ENCODE measurements at regions not wholly inside any gene's neighbourhood (a gene's known extent, or its start where the extent isn't known, plus 50 kb on each side); places are given as distances from the start of the nearest gene placed in this dataset.

DNA sequence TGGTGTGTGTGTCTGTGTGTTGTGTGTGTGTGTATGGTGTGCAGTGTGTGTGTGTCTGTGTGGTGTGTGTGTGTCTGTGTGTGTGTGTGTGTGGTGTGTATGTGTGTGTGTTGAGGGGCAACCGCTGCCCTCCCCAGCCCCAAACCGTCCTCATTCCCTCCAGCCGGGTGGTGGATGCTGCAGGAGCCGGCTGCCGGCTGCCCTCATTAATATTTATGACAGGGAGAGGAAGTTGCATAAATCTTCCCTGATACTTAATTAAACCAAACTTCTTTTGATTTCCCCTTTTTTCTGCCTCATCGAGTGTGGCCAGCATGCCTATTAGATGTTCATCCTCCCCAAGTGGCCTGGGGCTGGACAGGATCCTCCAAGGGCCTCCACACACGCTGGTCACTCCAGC lies 121.4 kb upstream of the MVB12B start:
- Histone ChIP-seq H3K4me1 (ENCODE audit: control insufficient read depth in 1 of 2, insufficient read depth in 2 of 2, low read length in 2 of 2) (no peaks in the 10 kb centered on the region), H3K79me2 (ENCODE audit: insufficient read depth, low read length) (no peaks in the 10 kb centered on the region), H3K36me3 (ENCODE audit: control insufficient read depth in 1 of 2, insufficient read depth in 2 of 2, low read length in 2 of 2) (no peaks in the 10 kb centered on the region), H3K4me3 (replicated peaks in 1 of 2; ENCODE audit: low read depth in 1 of 2, low read length in 2 of 2) (no peak overlapping the region), H3K27me3 (ENCODE audit: insufficient read depth, low read length) (peaks cover 5% of the 10 kb centered on the region; the same call in 1 of the 2 replicates), H3K9me3 (ENCODE audit: control insufficient read depth in 1 of 2, insufficient read depth in 1 of 2, low read depth in 1 of 2, low read length in 2 of 2) (no peaks in the 10 kb centered on the region), H3K9ac (ENCODE audit: low read length) (no peak overlapping the region), H2AFZ (ENCODE audit: low read depth, low read length, poor library complexity, severe bottlenecking) (no peak overlapping the region), H3K4me2 (ENCODE audit: low read length) (no peak overlapping the region), H4K20me1 (ENCODE audit: insufficient read depth) (no peaks in the 10 kb centered on the region), H3K9me2 (ENCODE audit: insufficient read depth) (no peaks in the 10 kb centered on the region), H3K27ac (ENCODE audit: low read depth, low read length) (no peak overlapping the region)
- CTCF ChIA-PET, result interaction anchor here (0.5 kb wide), 1 partner anchor 43 kb away, joined by 3 read pairs; no protein-coding TSS in a partner anchor
- ATAC-seq (no peak), DNase-seq (ENCODE audit: low read depth, low spot score) (no peak)
- TF ChIP-seq POLR2AphosphoS5 (IDR thresholded peaks at IDR 0.05; ENCODE audit: low read depth, low read length) (no peak), EZH2 (IDR thresholded peaks at IDR 0.05) (no peak), ZFX (IDR thresholded peaks at IDR 0.05) (no peak), EZH2phosphoT487 (IDR thresholded peaks at IDR 0.05; ENCODE audit: borderline replicate concordance) (no peak), SP1 (IDR thresholded peaks at IDR 0.05; ENCODE audit: low read depth) (no peak), CEBPB (IDR thresholded peaks at IDR 0.05; ENCODE audit: low read depth) (no peak), JUND (IDR thresholded peaks at IDR 0.05) (no peak), ELF1 (IDR thresholded peaks at IDR 0.05; ENCODE audit: borderline replicate concordance, low read depth) (no peak), FOSL1 (IDR thresholded peaks at IDR 0.05; ENCODE audit: low read depth) (no peak), YY1 (IDR thresholded peaks at IDR 0.05; ENCODE audit: extremely low read depth, insufficient replicate concordance, low read depth, low read length) (no peak), RAD21 (IDR thresholded peaks at IDR 0.05; ENCODE audit: low read depth) (no peak), EGR1 (IDR thresholded peaks at IDR 0.05; ENCODE audit: low read depth) (no peak), ZNF274 (IDR thresholded peaks at IDR 0.05; ENCODE audit: low read depth, low read length) (no peak)
- TF ChIP-seq, protein P1, sequence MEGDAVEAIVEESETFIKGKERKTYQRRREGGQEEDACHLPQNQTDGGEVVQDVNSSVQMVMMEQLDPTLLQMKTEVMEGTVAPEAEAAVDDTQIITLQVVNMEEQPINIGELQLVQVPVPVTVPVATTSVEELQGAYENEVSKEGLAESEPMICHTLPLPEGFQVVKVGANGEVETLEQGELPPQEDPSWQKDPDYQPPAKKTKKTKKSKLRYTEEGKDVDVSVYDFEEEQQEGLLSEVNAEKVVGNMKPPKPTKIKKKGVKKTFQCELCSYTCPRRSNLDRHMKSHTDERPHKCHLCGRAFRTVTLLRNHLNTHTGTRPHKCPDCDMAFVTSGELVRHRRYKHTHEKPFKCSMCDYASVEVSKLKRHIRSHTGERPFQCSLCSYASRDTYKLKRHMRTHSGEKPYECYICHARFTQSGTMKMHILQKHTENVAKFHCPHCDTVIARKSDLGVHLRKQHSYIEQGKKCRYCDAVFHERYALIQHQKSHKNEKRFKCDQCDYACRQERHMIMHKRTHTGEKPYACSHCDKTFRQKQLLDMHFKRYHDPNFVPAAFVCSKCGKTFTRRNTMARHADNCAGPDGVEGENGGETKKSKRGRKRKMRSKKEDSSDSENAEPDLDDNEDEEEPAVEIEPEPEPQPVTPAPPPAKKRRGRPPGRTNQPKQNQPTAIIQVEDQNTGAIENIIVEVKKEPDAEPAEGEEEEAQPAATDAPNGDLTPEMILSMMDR (IDR thresholded peaks at IDR 0.05 in 2 of 3, conservative IDR thresholded peaks at IDR 0.05 in 1 of 3; ENCODE audit: borderline replicate concordance in 1 of 3, insufficient read depth in 1 of 3, low read depth in 2 of 3, low read length in 2 of 3), result no peak
- TF ChIP-seq, protein P2, sequence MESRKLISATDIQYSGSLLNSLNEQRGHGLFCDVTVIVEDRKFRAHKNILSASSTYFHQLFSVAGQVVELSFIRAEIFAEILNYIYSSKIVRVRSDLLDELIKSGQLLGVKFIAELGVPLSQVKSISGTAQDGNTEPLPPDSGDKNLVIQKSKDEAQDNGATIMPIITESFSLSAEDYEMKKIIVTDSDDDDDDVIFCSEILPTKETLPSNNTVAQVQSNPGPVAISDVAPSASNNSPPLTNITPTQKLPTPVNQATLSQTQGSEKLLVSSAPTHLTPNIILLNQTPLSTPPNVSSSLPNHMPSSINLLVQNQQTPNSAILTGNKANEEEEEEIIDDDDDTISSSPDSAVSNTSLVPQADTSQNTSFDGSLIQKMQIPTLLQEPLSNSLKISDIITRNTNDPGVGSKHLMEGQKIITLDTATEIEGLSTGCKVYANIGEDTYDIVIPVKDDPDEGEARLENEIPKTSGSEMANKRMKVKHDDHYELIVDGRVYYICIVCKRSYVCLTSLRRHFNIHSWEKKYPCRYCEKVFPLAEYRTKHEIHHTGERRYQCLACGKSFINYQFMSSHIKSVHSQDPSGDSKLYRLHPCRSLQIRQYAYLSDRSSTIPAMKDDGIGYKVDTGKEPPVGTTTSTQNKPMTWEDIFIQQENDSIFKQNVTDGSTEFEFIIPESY (IDR thresholded peaks at IDR 0.05; ENCODE audit: extremely low read depth, insufficient replicate concordance, low read length), result no peak
- TF ChIP-seq, protein P3, sequence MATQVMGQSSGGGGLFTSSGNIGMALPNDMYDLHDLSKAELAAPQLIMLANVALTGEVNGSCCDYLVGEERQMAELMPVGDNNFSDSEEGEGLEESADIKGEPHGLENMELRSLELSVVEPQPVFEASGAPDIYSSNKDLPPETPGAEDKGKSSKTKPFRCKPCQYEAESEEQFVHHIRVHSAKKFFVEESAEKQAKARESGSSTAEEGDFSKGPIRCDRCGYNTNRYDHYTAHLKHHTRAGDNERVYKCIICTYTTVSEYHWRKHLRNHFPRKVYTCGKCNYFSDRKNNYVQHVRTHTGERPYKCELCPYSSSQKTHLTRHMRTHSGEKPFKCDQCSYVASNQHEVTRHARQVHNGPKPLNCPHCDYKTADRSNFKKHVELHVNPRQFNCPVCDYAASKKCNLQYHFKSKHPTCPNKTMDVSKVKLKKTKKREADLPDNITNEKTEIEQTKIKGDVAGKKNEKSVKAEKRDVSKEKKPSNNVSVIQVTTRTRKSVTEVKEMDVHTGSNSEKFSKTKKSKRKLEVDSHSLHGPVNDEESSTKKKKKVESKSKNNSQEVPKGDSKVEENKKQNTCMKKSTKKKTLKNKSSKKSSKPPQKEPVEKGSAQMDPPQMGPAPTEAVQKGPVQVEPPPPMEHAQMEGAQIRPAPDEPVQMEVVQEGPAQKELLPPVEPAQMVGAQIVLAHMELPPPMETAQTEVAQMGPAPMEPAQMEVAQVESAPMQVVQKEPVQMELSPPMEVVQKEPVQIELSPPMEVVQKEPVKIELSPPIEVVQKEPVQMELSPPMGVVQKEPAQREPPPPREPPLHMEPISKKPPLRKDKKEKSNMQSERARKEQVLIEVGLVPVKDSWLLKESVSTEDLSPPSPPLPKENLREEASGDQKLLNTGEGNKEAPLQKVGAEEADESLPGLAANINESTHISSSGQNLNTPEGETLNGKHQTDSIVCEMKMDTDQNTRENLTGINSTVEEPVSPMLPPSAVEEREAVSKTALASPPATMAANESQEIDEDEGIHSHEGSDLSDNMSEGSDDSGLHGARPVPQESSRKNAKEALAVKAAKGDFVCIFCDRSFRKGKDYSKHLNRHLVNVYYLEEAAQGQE (IDR thresholded peaks at IDR 0.05; ENCODE audit: low read depth), result no peak
- TF ChIP-seq, protein P4, sequence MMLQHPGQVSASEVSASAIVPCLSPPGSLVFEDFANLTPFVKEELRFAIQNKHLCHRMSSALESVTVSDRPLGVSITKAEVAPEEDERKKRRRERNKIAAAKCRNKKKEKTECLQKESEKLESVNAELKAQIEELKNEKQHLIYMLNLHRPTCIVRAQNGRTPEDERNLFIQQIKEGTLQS (IDR thresholded peaks at IDR 0.05), result no peak
- no TSS peak for BruUV-seq (replicated peaks)
- RAD21 ChIA-PET (ENCODE audit: low non-redundant PET in 1 of 2, low total read pairs in 2 of 2, uncharacterized antibody in 2 of 2, unreplicated experiment in 2 of 2), result no interaction called here
- POLR2A ChIA-PET, result no interaction called here
- intact Hi-C loops (cut with micrococcal nuclease), result no loop called here

Data from HCT116 (cell line).